ENCODE measurements at regions not wholly inside any gene's neighbourhood (a gene's known extent, or its start where the extent isn't known, plus 50 kb on each side); places are given as distances from the start of the nearest gene placed in this dataset.

DNA sequence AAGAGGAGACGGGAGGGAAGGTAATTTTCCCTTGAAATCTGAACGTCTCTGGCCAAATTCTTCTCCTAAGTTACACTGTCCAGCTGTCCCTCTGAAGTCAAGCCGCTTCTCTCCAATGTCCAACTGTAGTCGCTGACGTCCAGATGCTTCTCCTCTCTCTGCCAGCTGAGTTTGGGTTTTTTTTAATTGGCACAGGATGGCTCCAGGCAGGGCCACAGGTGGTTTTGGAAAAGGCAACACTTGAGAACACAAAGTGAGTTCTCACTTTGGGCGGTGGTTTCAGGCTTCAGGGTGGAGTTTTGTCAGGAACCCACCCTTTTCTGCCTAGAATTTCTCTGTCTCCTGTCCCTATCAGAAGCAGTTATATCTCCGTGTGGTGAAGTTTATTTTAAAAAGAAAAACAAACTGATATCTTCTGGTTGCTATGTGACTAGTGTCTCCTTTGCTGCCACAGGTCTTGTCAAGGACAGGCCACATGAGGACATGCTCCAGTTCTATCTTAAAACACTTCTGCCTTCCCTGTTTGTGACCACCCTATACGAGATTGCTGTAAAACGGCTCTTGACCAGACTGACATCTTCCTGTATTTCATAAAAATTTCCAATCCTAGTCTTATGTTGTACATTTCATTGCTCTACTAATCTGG, 472.3 kb upstream of the ADGRL4 start:
- H3K27ac ChIP-seq: no peak overlapping the region
- TF ChIP-seq, protein P1, sequence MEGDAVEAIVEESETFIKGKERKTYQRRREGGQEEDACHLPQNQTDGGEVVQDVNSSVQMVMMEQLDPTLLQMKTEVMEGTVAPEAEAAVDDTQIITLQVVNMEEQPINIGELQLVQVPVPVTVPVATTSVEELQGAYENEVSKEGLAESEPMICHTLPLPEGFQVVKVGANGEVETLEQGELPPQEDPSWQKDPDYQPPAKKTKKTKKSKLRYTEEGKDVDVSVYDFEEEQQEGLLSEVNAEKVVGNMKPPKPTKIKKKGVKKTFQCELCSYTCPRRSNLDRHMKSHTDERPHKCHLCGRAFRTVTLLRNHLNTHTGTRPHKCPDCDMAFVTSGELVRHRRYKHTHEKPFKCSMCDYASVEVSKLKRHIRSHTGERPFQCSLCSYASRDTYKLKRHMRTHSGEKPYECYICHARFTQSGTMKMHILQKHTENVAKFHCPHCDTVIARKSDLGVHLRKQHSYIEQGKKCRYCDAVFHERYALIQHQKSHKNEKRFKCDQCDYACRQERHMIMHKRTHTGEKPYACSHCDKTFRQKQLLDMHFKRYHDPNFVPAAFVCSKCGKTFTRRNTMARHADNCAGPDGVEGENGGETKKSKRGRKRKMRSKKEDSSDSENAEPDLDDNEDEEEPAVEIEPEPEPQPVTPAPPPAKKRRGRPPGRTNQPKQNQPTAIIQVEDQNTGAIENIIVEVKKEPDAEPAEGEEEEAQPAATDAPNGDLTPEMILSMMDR (IDR thresholded peaks at IDR 0.05): no peak
- TF ChIP-seq ZFX (IDR thresholded peaks at IDR 0.05; ENCODE audit: borderline replicate concordance): no peak

DNA sequence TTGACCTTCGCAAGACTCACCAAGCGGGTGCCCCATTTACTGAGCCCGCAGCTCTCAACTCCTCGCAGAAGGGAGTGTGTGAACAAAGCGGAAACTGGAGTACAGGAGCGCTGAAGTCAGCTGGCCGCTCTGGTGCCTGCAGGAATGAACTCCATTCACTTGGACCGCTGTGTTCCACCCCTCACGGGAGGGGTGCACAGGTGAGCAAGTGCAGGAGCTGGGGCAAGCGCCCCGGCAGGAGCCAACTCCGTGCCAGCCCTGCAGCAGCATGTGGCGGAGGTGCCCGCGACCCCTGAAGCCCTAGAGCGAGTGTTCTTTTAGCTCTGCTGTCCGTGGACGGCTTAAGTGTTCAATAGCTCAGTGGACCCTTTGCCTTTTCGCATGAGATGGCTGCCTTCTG, 471.6 kb upstream of the ADGRL4 start:
- H3K27ac ChIP-seq: no peak overlapping the region
- TF ChIP-seq, protein P1 (IDR thresholded peaks at IDR 0.05): no peak
- TF ChIP-seq ZFX (IDR thresholded peaks at IDR 0.05; ENCODE audit: borderline replicate concordance): no peak

DNA sequence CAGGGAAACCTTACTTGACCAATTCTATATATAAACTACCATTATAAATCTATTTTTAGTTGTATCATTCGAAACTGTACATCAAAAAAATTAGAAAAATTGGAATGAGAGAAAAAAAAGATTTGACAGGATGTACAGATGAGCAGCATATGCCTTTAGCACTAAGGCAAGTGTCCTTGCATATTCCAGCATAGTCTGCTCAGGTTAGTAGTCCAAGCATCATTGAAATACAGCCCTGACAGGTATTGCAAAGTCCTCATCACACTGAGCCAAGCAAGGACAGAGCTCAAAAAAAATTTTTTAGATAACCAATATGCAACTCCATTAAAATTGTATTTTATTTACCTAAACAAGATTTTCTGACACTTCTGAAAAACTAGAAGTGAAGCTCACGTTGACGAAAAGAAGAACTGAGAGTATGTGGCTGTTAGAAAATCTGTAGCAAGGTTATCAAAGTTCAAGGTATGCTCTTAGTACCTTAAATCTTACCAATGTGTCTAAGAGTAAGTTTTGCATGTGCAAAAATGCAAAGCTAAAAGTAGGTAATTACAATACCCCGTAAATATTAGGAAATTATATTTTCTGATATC, 465.6 kb upstream of the ADGRL4 start:
- no peak overlapping the region for H3K27ac ChIP-seq
- no peak for TF ChIP-seq ZFX (IDR thresholded peaks at IDR 0.05; ENCODE audit: borderline replicate concordance)
- TF ChIP-seq, protein P1 (IDR thresholded peaks at IDR 0.05): no peak

DNA sequence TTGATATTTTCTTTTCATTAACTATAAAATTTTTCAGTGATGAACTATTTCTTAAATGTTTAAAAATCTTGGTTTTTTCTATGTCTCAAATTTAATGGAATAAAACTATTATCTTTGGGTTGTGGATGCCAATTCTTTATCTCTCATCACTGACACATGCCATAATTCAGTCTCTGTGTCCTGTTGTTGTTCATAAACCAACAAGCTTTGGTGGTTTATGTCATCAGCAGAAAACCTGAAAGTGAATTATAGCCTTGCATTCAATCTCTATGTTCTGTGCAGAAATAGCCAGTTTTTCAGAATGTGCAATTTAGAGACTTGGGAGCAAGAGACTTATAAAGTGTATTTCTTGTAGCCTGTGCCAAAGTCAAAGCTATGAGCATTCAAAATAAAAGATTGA, 462.6 kb upstream of the ADGRL4 start:
- TF ChIP-seq, protein P1 (IDR thresholded peaks at IDR 0.05): no peak
- no peak for TF ChIP-seq ZFX (IDR thresholded peaks at IDR 0.05; ENCODE audit: borderline replicate concordance)
- H3K27ac ChIP-seq: no peak overlapping the region

DNA sequence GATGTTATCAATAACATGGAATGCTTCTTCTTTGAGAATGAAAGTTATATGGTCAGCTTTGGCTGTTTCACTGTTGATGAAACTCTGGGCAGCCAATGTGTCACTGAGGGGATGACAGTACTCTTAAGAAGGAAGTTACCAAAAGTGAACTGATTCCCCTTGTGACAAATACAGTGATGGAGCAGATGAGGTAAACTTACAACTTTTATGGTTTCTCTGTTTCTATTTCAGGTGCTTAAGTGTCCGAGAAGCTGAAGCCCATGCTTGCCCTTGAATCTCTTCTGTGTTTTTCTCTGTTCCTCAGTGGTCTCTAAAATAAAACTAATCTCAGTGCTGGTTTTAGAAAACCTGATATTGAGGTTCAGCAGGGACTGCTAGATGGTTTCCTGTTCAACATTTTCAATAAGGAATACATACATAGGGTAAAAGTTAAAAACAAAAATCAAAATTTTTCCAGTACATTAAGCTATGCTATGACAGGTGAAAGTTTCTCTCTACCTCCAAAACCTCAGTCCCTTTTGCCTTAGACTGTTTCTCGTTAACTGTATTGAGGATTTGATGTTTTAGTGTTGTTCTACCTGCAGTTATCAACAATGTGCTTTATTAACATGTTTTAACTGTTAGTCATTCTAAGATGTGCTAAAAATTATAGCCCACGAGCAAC, 454.4 kb upstream of the ADGRL4 start:
- H3K27ac ChIP-seq: no peak overlapping the region
- TF ChIP-seq, protein P1 (IDR thresholded peaks at IDR 0.05): no peak

DNA sequence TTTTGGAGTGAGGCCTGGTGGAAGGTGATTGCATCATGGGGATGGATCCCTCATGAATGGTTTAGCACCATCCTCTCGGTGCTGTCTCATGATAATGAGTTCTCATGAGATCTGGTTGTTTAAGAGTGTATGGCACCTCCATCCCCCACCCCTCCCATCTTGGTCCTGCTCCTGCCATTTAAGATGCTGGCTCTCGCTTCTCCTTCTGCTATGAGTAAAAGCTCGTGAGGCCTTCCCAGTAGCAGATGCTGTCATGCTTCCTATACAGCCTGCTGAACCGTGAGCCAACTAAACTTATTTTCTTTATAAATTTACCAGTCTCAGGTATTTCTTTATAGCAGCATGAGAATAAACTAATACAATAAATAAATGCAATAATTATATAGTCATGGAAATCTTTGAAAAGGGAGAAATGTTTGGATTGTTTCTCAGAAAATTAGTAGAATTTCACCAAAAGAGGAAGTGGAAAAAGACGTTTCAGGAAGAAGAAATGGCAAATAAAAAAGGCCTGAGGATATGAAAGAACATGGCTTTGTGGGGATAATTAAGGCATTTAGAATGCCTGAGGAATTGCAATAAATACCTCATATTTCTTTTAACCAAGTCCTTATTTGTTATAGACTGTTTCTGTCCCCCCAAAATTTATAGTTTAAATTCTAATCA, 451.2 kb upstream of the ADGRL4 start:
- H3K27ac ChIP-seq: no peak overlapping the region
- TF ChIP-seq ZFX (IDR thresholded peaks at IDR 0.05; ENCODE audit: borderline replicate concordance): no peak
- TF ChIP-seq, protein P1 (IDR thresholded peaks at IDR 0.05): no peak

DNA sequence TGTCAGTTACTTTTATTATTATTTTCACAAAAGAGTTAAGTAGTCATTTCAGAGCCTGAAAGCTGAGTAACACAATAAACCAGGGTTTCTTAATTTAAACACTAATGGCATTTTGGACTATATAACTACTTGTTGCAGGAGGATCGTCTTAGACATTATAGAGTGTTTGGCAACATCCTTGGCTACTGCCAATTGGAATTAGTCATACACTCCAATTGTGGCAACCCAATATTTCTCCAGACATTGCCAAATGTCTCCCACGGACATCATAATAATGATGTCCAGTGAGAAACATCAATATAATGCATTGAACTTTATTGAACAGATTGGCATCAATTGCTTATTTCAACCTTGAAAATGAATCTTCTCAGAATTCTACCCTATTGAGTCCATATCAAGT, 441.9 kb upstream of the ADGRL4 start:
- TF ChIP-seq ZFX (IDR thresholded peaks at IDR 0.05; ENCODE audit: borderline replicate concordance): no peak
- TF ChIP-seq, protein P1 (IDR thresholded peaks at IDR 0.05): no peak
- H3K27ac ChIP-seq: no peak overlapping the region
